ENCODE measurements at regions not wholly inside any gene's neighbourhood (a gene's known extent, or its start where the extent isn't known, plus 50 kb on each side); places are given as distances from the start of the nearest gene placed in this dataset.

GRCh38 chr6:44039839-44040350 lies 87.4 kb downstream of the MRPL14 start:
- in situ Hi-C loops (cut with MboI) = no loop called here
- WGBS (ENCODE audit: insufficient coverage, insufficient replicate concordance, low lambda C conversion rate, missing lambda C conversion rate) = 11% methylated on average over 7 of the region's 7 CpGs
- DNase-seq (ENCODE audit: low read depth, low spot score) (no peak), FAIRE-seq (no peak), ATAC-seq (no peak)
- BruUV-seq (replicated peaks) = no TSS peak
- no peaks in the 10 kb centered on the region for H3K9me3 ChIP-seq (replicated peaks; ENCODE audit: control insufficient read depth, insufficient read depth, low read length)
- no peak overlapping the region for H3K4me2 ChIP-seq (ENCODE audit: control insufficient read depth, insufficient read depth)
- H4K20me1 ChIP-seq (ENCODE audit: control insufficient read depth, insufficient read depth) = no peaks in the 10 kb centered on the region
- ChIA-PET POLR2A (no interaction called here), RAD21 (ENCODE audit: unreplicated experiment) (no interaction called here), SMC1A (ENCODE audit: uncharacterized antibody, unreplicated experiment) (interaction anchor here (1.5 kb wide), 1 partner anchor 8 kb away, joined by 4 read pairs; no protein-coding TSS in a partner anchor), CTCF (interaction anchor here (0.6 to 0.7 kb wide), 3 partner anchors 101 to 1135 kb away, joined by 3 read pairs; no protein-coding TSS in a partner anchor)
- no peaks in the 10 kb centered on the region for H3K27me3 ChIP-seq (replicated peaks in 1 of 2; ENCODE audit: control insufficient read depth in 2 of 2, insufficient read depth in 2 of 2, low read length in 1 of 2)
- no peaks in the 10 kb centered on the region for H3K79me2 ChIP-seq (ENCODE audit: control insufficient read depth, insufficient read depth, low read length)
- TF ChIP-seq HDGF (IDR thresholded peaks at IDR 0.05) (no peak), NFXL1 (IDR thresholded peaks at IDR 0.05; ENCODE audit: borderline replicate concordance) (no peak), E2F8 (IDR thresholded peaks at IDR 0.05; ENCODE audit: low read depth, partially characterized antibody) (no peak), RCOR1 (conservative IDR thresholded peaks at IDR 0.05; ENCODE audit: low read depth, low read length) (no peak), BMI1 (IDR thresholded peaks at IDR 0.05; ENCODE audit: borderline replicate concordance) (no peak), ZNF592 (IDR thresholded peaks at IDR 0.05) (no peak), TCF3 (IDR thresholded peaks at IDR 0.05; ENCODE audit: borderline replicate concordance, insufficient read depth, low read depth, low read length) (no peak), SP1 (IDR thresholded peaks at IDR 0.05; ENCODE audit: low read depth, low read length) (no peak), EED (IDR thresholded peaks at IDR 0.05; ENCODE audit: low read depth) (no peak), MXI1 (IDR thresholded peaks at IDR 0.05; ENCODE audit: low read depth, low read length) (no peak), ETV6 (conservative IDR thresholded peaks at IDR 0.05 in 1 of 2, IDR thresholded peaks at IDR 0.05 in 1 of 2; ENCODE audit: borderline replicate concordance in 1 of 2, low read depth in 1 of 2) (no peak), PAX5 (IDR thresholded peaks at IDR 0.05; ENCODE audit: borderline replicate concordance, low read depth, low read length) (no peak), NR2F1 (conservative IDR thresholded peaks at IDR 0.05) (no peak), POLR2AphosphoS5 (IDR thresholded peaks at IDR 0.05; ENCODE audit: low read length) (no peak)
- H3K27ac ChIP-seq (ENCODE audit: control insufficient read depth, insufficient read depth) = no peak overlapping the region
- peaks cover 5% of the 10 kb centered on the region for H3K4me1 ChIP-seq (ENCODE audit: control insufficient read depth, insufficient read depth, low read length)
- no peak overlapping the region for H3K9ac ChIP-seq (ENCODE audit: control insufficient read depth, insufficient read depth, low read length)
- H3K4me3 ChIP-seq = no peak overlapping the region
- H3K36me3 ChIP-seq (ENCODE audit: control insufficient read depth in 2 of 2, insufficient read depth in 2 of 2, low read length in 1 of 2) = no peaks in the 10 kb centered on the region
- H2AFZ ChIP-seq (ENCODE audit: control insufficient read depth, low read depth, low read length) = no peak overlapping the region
- intact Hi-C loops (cut with micrococcal nuclease; ENCODE audit: unreplicated experiment) = no loop called here
